ENCODE measurements at regions not wholly inside any gene's neighbourhood (a gene's known extent, or its start where the extent isn't known, plus 50 kb on each side); places are given as distances from the start of the nearest gene placed in this dataset.

- no peak for TF ChIP-seq EP300 (IDR thresholded peaks at IDR 0.05)
- no peak for TF ChIP-seq POLR2A (IDR thresholded peaks at IDR 0.05)
These were observed 75.1 kb downstream of the LYZL2 start for GRCh38 chr10:30554440-30554825.

All from suprapubic skin (tissue), 2 donors.